ENCODE measurements at regions not wholly inside any gene's neighbourhood (a gene's known extent, or its start where the extent isn't known, plus 50 kb on each side); places are given as distances from the start of the nearest gene placed in this dataset.

DNA sequence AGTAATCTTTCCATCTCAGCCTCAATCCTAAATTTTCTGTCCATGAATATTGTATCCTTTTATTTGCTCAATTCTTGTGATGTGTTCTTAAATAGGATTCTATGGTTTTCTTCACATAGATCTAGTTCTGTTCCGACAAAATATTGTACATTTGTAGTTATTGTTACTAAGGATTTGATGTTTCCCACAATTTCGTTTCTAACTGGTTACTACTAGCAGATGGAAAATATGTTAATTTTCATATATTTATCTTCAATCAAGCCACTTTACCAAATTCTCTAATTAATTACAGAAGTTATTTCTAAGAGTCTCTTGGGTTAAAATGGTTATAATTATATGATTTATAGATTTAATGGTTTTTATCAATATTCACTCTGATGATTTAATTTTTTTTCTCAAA, 60.3 kb downstream of the SEC61B start:
- TF ChIP-seq, protein P1, sequence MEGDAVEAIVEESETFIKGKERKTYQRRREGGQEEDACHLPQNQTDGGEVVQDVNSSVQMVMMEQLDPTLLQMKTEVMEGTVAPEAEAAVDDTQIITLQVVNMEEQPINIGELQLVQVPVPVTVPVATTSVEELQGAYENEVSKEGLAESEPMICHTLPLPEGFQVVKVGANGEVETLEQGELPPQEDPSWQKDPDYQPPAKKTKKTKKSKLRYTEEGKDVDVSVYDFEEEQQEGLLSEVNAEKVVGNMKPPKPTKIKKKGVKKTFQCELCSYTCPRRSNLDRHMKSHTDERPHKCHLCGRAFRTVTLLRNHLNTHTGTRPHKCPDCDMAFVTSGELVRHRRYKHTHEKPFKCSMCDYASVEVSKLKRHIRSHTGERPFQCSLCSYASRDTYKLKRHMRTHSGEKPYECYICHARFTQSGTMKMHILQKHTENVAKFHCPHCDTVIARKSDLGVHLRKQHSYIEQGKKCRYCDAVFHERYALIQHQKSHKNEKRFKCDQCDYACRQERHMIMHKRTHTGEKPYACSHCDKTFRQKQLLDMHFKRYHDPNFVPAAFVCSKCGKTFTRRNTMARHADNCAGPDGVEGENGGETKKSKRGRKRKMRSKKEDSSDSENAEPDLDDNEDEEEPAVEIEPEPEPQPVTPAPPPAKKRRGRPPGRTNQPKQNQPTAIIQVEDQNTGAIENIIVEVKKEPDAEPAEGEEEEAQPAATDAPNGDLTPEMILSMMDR (conservative IDR thresholded peaks at IDR 0.05; ENCODE audit: low read length) = no peak
- no peak for TF ChIP-seq EZH2phosphoT487 (IDR thresholded peaks at IDR 0.05; ENCODE audit: borderline replicate concordance, low read depth, low read length)
